ENCODE measurements at regions not wholly inside any gene's neighbourhood (a gene's known extent, or its start where the extent isn't known, plus 50 kb on each side); places are given as distances from the start of the nearest gene placed in this dataset.

DNA sequence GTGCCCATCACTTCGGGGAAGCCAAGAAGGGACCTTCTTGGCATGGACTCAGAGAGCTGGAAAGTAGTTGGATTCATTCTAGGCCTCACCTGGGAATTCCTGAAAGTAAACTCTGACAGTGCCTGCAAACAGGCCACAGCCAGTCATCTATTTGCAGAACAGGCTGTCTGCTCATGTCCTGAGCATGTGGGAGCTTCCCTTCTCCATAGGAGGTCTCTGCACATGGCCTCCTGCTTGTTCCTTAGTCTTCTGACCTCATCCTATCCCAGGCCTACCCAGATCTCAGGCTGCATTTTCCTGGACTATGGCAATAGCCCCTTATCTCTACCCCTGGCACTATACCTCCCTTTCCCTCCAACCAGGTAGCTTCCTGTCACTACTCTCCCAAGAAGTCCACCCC is 67.2 kb upstream of the FSTL4 start:
- TF ChIP-seq, protein P1, sequence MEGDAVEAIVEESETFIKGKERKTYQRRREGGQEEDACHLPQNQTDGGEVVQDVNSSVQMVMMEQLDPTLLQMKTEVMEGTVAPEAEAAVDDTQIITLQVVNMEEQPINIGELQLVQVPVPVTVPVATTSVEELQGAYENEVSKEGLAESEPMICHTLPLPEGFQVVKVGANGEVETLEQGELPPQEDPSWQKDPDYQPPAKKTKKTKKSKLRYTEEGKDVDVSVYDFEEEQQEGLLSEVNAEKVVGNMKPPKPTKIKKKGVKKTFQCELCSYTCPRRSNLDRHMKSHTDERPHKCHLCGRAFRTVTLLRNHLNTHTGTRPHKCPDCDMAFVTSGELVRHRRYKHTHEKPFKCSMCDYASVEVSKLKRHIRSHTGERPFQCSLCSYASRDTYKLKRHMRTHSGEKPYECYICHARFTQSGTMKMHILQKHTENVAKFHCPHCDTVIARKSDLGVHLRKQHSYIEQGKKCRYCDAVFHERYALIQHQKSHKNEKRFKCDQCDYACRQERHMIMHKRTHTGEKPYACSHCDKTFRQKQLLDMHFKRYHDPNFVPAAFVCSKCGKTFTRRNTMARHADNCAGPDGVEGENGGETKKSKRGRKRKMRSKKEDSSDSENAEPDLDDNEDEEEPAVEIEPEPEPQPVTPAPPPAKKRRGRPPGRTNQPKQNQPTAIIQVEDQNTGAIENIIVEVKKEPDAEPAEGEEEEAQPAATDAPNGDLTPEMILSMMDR (IDR thresholded peaks at IDR 0.05; ENCODE audit: low read depth, low read length) = no peak
- no peak for TF ChIP-seq EZH2phosphoT487 (IDR thresholded peaks at IDR 0.05; ENCODE audit: low read depth)

Data from OCI-LY3 (cell line).